Posterior cingulate gyrus (tissue), 11 donors: ENCODE measurements at regions not wholly inside any gene's neighbourhood (a gene's known extent, or its start where the extent isn't known, plus 50 kb on each side); places are given as distances from the start of the nearest gene placed in this dataset.
"Not testable (repeated sequence)": the region's sequence is repeated elsewhere in the genome, so short reads cannot be mapped to it uniquely, and the experiment has no call there.

ENCODE experiments used
- DNase-seq, 10 donors: peaks; one replicate each; pipeline versions ENCODE4 v3.0.0 to v3.0.0-alpha.2; 2020 to 2021; ENCODE audit warnings: mixed read lengths in 3 of 10
- intact Hi-C: fragments of 100-400 bp; cut with DNase I; formaldehyde crosslinking; loops from one replicate; pipeline ENCODE4 v1.15.1; 2023

GRCh38 chr9:115880221-115880885 is 273.2 kb upstream of the PAPPA start:
- intact Hi-C loops, result loop anchor here (10.0 kb wide), 1 partner anchor 764 kb away; no protein-coding TSS in a partner anchor
- no peak for DNase-seq

DNA sequence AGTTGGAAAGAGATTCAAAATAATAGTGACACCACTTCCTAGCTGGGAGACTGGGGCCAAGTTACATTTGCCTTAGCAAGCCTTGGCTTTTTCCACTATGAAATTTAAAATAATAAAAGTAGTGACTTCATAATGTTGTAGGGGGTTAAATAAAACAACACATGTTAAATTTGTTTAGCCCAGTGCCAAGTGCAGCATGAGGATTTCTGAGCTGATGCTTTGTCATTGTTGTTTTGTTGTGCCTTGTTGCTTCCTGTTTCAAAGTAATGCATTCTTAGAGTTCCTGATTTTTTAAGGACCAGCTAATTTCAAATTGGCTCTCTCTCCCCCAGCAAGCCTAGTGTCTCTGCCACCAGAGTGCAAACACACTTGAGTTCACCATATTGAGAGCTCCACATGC is 270.7 kb upstream of the PAPPA start:
- intact Hi-C loops, result loop anchor here (10.0 kb wide), 1 partner anchor 762 kb away; no protein-coding TSS in a partner anchor
- DNase-seq, result no peak

- peak in 4 of 10 donors; percentile 12 to 64 (median 24) for DNase-seq
Observed at GRCh38 chr9:115883467-115884329, 269.9 kb upstream of the PAPPA start.

GRCh38 chr9:115884846-115885245 is 268.7 kb upstream of the PAPPA start:
- no peak for DNase-seq
- intact Hi-C loops, result loop anchor here (10.0 kb wide), 1 partner anchor 760 kb away; no protein-coding TSS in a partner anchor

More at GRCh38 chr9:115883467-115884329, 269.9 kb upstream of the PAPPA start:
- intact Hi-C loops, result loop anchor here (10.0 kb wide), 1 partner anchor 761 kb away; no protein-coding TSS in a partner anchor

GRCh38 chr9:115888131-115888530 is 265.5 kb upstream of the PAPPA start:
- no peak for DNase-seq
- intact Hi-C loops, result loop anchor here (10.0 kb wide), 1 partner anchor 757 kb away; no protein-coding TSS in a partner anchor

DNA sequence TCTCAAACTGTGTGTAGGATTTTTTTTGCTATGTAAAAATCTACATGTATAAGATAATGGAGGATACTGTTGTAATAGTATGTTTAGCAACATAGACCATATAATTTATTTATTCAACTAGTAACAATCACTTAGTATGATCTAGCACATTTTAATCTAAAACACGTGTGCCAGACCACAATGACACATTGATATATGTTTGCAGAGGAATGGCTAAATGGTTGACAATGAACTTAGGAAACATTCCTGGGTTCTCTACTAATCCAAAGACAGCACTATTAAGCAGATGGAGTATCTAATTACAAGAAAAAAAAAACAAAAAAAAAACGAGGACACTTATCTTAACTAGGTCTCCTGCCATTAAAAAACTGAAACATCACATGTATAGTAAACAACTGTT is 261.7 kb upstream of the PAPPA start:
- intact Hi-C loops, result no loop called here

DNA sequence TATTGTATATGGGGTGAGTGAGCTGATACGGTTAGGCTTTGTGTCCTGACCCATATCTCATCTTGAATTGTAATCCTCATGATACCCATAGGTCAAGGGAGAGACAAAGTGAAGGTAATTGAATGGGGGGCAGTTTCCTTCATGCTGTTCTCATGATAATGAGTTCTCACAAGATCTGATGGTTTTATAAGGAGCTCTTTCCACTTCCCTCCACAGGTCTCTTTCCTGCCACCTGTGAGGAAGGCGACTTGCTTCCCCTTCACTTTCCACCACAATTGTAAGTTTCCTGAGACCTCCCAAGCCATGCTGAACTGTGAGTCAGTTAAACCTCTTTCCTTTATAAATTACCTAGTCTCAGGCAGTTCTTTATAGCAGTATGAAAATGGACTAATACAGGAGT is 255.1 kb upstream of the PAPPA start:
- DNase-seq, intact Hi-C loops: not testable (repeated sequence)

More for the DNA sequence above, 261.7 kb upstream of the PAPPA start:
- DNase-seq, result no peak

DNA sequence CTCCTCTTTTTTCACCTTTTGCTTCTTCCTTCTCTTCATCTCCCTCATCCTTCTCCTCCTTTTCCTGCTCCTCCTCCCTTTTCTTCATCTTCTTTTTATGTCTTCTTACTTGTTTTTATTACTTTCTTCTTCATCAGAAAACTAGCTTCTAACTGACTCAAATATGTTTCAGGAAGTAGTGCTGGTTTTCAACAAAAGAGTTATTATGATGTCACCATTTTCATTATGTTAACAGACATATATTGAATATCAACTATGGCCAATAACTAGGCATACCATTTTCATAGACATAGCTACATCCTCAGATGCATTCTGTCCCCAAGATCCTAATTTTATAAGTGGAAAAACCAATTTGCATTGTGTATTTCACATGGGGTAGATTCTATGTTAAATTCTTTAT is 252.9 kb upstream of the PAPPA start:
- intact Hi-C loops, result no loop called here
- DNase-seq, result no peak

- intact Hi-C loops, result no loop called here
- no peak for DNase-seq
Observed at GRCh38 chr9:115910959-115911358, 242.6 kb upstream of the PAPPA start.

DNA sequence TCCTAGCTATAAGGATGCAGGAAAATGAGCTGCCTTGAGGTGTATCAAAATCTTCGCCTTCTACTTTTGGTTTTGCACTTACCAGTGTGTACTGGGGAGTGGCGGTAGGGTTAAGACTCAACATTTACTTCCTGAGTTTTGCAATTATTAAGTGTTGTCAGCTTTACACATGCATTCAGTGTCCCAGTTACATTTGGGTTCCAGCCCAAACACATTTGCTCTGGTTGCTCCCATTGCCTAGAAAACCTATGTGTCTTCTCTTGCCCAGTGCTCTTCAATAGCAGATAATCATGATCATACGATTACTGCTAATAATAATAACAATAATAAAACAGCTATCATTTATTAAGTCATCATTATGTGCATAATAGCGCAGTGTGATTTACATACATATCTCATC is 241.5 kb upstream of the PAPPA start:
- intact Hi-C loops, result no loop called here
- DNase-seq, result no peak

DNA sequence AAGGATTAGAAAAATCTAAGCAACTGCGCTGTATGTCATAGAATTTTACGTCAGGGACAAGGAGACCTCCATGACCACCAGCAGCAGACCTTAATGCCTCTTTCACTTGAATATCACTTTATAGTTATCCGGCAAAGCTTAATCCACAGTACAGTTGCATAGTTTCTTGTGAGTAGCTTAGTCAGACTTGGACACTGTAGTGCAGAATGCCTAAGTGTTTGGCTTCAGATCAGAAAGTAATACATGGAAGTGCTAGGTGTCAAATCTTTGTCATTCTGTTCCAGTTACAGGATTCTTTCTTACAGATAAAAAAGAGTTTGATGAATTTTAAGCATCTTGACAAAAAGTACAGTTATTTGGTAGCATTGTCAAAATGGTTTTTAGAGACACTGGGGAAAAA is 239.9 kb upstream of the PAPPA start:
- no peak for DNase-seq
- intact Hi-C loops, result no loop called here

- DNase-seq, result no peak
- intact Hi-C loops, result no loop called here
Observed at GRCh38 chr9:115914291-115914690, 239.3 kb upstream of the PAPPA start.

DNA sequence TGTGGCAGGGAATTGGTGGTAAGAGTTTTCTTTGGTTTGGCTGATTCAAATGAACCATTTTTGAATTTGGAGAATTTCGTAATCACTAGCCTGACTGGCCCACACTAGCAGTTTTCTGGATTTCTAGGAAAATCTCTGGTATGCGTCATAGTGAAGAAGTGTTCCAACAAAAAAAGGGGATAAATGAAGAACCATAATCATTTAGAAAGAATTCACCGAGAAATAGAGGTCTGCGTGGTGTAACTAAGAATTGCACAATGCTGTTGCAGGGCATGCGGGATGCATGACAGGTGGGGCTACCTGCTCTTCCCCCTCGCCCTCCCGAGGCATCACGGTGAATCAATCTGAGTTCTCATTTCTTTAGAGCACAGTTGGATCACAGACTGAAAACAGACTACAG is 232.3 kb upstream of the PAPPA start:
- intact Hi-C loops, result no loop called here
- DNase-seq, result no peak

DNA sequence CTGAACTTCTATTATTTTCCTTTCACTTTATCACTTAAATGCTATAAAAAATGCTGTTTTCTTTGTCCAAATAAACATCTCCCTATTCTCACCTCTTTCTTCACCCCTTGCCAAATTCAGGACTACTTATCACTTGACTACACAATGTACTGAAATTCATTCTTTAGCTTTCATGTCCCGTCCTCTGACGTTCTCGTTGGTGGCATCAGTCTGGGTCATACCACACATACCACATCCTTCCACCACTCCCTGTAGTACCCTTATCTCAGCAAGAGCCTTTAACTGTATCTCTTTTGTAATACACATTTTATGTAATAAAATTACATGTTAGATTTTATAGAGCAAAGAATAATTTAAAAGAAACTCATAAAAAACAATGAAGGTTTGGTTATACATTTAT is 231.1 kb upstream of the PAPPA start:
- DNase-seq, result no peak
- intact Hi-C loops, result no loop called here

GRCh38 chr9:115923410-115923809 is 230.2 kb upstream of the PAPPA start:
- intact Hi-C loops, result no loop called here

GRCh38 chr9:115923903-115924668 is 229.5 kb upstream of the PAPPA start:
- DNase-seq, result no peak
- intact Hi-C loops, result no loop called here

More at GRCh38 chr9:115923410-115923809, 230.2 kb upstream of the PAPPA start:
- DNase-seq, result no peak

GRCh38 chr9:115924669-115924987 is 229.0 kb upstream of the PAPPA start:
- intact Hi-C loops, result no loop called here
- no peak for DNase-seq

DNA sequence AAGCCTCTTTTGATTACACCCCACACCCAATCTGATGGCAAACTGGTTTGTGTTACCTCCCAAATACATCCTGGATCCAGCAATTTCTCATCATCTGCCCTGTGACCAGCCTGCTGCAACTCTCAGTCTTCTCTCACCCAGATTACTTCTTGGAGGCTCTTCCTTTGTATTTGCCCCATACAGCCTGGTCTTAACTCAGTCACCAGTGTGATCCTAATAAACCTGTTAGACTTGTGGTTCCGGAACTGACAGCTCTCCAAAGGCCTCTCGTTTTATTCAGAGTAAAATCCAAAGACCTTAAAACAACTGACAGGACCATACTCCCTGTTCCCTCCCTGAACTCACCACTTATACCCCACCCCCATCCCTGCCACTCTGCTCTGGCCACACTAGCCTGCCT is 228.2 kb upstream of the PAPPA start:
- intact Hi-C loops, result no loop called here
- no peak for DNase-seq

GRCh38 chr9:115930472-115930871 is 223.1 kb upstream of the PAPPA start:
- intact Hi-C loops, result no loop called here
- DNase-seq, result no peak

- intact Hi-C loops, result no loop called here
- no peak for DNase-seq
Observed at GRCh38 chr9:115938479-115938878, 215.1 kb upstream of the PAPPA start.
